H1 (cell line): ENCODE measurements at regions not wholly inside any gene's neighbourhood (a gene's known extent, or its start where the extent isn't known, plus 50 kb on each side); places are given as distances from the start of the nearest gene placed in this dataset.

Experiments
- CHD2 ChIP-seq: IDR thresholded peaks from 2 replicates; pipeline ENCODE4 v1.6.1; 2012; ENCODE audit warnings: low read length, improper control_type of control experiment
- KDM4A ChIP-seq: IDR thresholded peaks from one replicate; pipeline ENCODE4 v1.7.1; 2012; ENCODE audit warnings: low read depth, mild to moderate bottlenecking, moderate library complexity, low read length, inconsistent platforms; ENCODE audit not compliant: severe bottlenecking
- MAX ChIP-seq: IDR thresholded peaks from 2 replicates; pipeline ENCODE4 v1.6.1; 2012; ENCODE audit warnings: inconsistent platforms
- NRF1 ChIP-seq: IDR thresholded peaks from 2 replicates; pipeline ENCODE4 v1.6.1; 2011; ENCODE audit warnings: mild to moderate bottlenecking, low read depth, low read length, improper control_type of control experiment
- POU5F1 ChIP-seq: IDR thresholded peaks from 2 replicates; pipeline ENCODE4 v1.6.1; 2011; ENCODE audit warnings: low read depth, mild to moderate bottlenecking, low read length, moderate library complexity
- SAP30 ChIP-seq: fragments of 300-600 bp; sonication (generic); IDR thresholded peaks from 2 replicates; pipeline ENCODE4 v1.7.1; 2012; ENCODE audit warnings: low read length, moderate library complexity, mild to moderate bottlenecking, inconsistent platforms; ENCODE audit not compliant: insufficient read depth, insufficient replicate concordance
- SP1 ChIP-seq: IDR thresholded peaks from 2 replicates; pipeline ENCODE4 v1.6.1; 2011; ENCODE audit warnings: low read depth, low read length
- SP4 ChIP-seq: IDR thresholded peaks from 2 replicates; pipeline ENCODE4 v1.6.1; 2012; ENCODE audit warnings: low read length, inconsistent platforms
- TAF1 ChIP-seq: IDR thresholded peaks from 2 replicates; pipeline ENCODE4 v1.6.1; 2011; ENCODE audit warnings: mild to moderate bottlenecking, low read depth, low read length

GRCh38 chr17:53150101-53150698, 672.5 kb upstream of the KIF2B start (continued):
- TF ChIP-seq CHD2 = no peak
- no peak for TF ChIP-seq KDM4A
- no peak for TF ChIP-seq MAX
- no peak for TF ChIP-seq SP4
- no peak for TF ChIP-seq POU5F1
- TF ChIP-seq SAP30 = no peak
- TF ChIP-seq SP1 = no peak
- TF ChIP-seq TAF1 = no peak
- no peak for TF ChIP-seq NRF1
- TF ChIP-seq, all 59 proteins: peak for 3
